NT2/D1 (cell line): ENCODE measurements at regions not wholly inside any gene's neighbourhood (a gene's known extent, or its start where the extent isn't known, plus 50 kb on each side); places are given as distances from the start of the nearest gene placed in this dataset.

ENCODE experiments used
- SUZ12 ChIP-seq: IDR thresholded peaks from 2 replicates; pipeline ENCODE4 v1.6.1; 2011; ENCODE audit not compliant: insufficient read length, insufficient read depth; ENCODE audit errors: extremely low read depth
- YY1 ChIP-seq: IDR thresholded peaks from 2 replicates; pipeline ENCODE4 v1.6.1; 2011; ENCODE audit not compliant: insufficient read length, insufficient read depth
- ZNF274 ChIP-seq: IDR thresholded peaks from 2 replicates; pipeline ENCODE4 v1.6.1; 2011; ENCODE audit warnings: mild to moderate bottlenecking, low read depth, low read length

GRCh38 chr14:84262932-84263331 lies 1267.0 kb upstream of the FLRT2 start:
- TF ChIP-seq ZNF274 (no peak), SUZ12 (no peak), YY1 (no peak)
